GM04503 (cell line): ENCODE measurements at regions not wholly inside any gene's neighbourhood (a gene's known extent, or its start where the extent isn't known, plus 50 kb on each side); places are given as distances from the start of the nearest gene placed in this dataset.

Experiments
- DNase-seq: peaks from one replicate; pipeline ENCODE4 v3.0.0-alpha.2; 2012; ENCODE audit warnings: low read depth

GRCh38 chr6:108751851-108752732, 96.1 kb upstream of the ARMC2 start:
- DNase-seq, result no peak

- no peak for DNase-seq
These were observed 95.3 kb upstream of the ARMC2 start for GRCh38 chr6:108752733-108753590.

GRCh38 chr6:108755257-108756240, 92.7 kb upstream of the ARMC2 start:
- peak; percentile 36 for DNase-seq

GRCh38 chr6:108757357-108757756, 90.9 kb upstream of the ARMC2 start:
- DNase-seq, result no peak

- no peak for DNase-seq
These were observed 89.3 kb upstream of the ARMC2 start for GRCh38 chr6:108758884-108759283.

GRCh38 chr6:108760126-108761050, 87.8 kb upstream of the ARMC2 start:
- DNase-seq, result no peak

GRCh38 chr6:108762394-108762793, 85.8 kb upstream of the ARMC2 start:
- no peak for DNase-seq

GRCh38 chr6:108763931-108764579, 84.2 kb upstream of the ARMC2 start:
- DNase-seq, result no peak

- no peak for DNase-seq
These were observed 83.7 kb upstream of the ARMC2 start for GRCh38 chr6:108764580-108764950.

- DNase-seq, result no peak
These were observed 82.7 kb upstream of the ARMC2 start for GRCh38 chr6:108765495-108765894.

- no peak for DNase-seq
These were observed 81.8 kb upstream of the ARMC2 start for GRCh38 chr6:108766419-108766818.

GRCh38 chr6:108766886-108767285, 81.3 kb upstream of the ARMC2 start:
- no peak for DNase-seq

GRCh38 chr6:108767418-108768165, 80.6 kb upstream of the ARMC2 start:
- DNase-seq, result no peak

- no peak for DNase-seq
These were observed 80.1 kb upstream of the ARMC2 start for GRCh38 chr6:108768166-108768555.

GRCh38 chr6:108768792-108769524, 79.3 kb upstream of the ARMC2 start:
- DNase-seq, result no peak

- peak; percentile 64 for DNase-seq
These were observed 76.8 kb upstream of the ARMC2 start for GRCh38 chr6:108771421-108771820.

- DNase-seq, result no peak
These were observed 73.7 kb upstream of the ARMC2 start for GRCh38 chr6:108774555-108774954.

- no peak for DNase-seq
These were observed 70.7 kb upstream of the ARMC2 start for GRCh38 chr6:108777536-108777935.
